SIG-M5 (cell line): ENCODE measurements at regions not wholly inside any gene's neighbourhood (a gene's known extent, or its start where the extent isn't known, plus 50 kb on each side); places are given as distances from the start of the nearest gene placed in this dataset.
"Not testable (repeated sequence)": the region's sequence is repeated elsewhere in the genome, so short reads cannot be mapped to it uniquely, and the experiment has no call there.

Experiments
- DNase-seq: peaks from one replicate; lab custom pipeline; 2025; lab: John Stamatoyannopoulos, UW

- DNase-seq, result no peak
Observed at GRCh38 chr2:116769514-116769913, 1045.0 kb upstream of the DDX18 start.

- DNase-seq, result no peak
Observed at GRCh38 chr2:116776556-116776955, 1037.9 kb upstream of the DDX18 start.

- no peak for DNase-seq
Observed at GRCh38 chr2:116787848-116788247, 1026.6 kb upstream of the DDX18 start.

- DNase-seq, result no peak
Observed at GRCh38 chr2:116802671-116803070, 1011.8 kb upstream of the DDX18 start.

- no peak for DNase-seq
Observed at GRCh38 chr2:116804901-116805300, 1009.6 kb upstream of the DDX18 start.

GRCh38 chr2:116806505-116806904 is 1008.0 kb upstream of the DDX18 start:
- DNase-seq, result not testable (repeated sequence)

GRCh38 chr2:116809109-116809508 is 1005.4 kb upstream of the DDX18 start:
- DNase-seq, result no peak

- DNase-seq, result no peak
Observed at GRCh38 chr2:116810071-116810470, 1004.4 kb upstream of the DDX18 start.

- DNase-seq, result no peak
Observed at GRCh38 chr2:116810645-116811044, 1003.8 kb upstream of the DDX18 start.

- DNase-seq, result no peak
Observed at GRCh38 chr2:116819355-116819754, 995.1 kb upstream of the DDX18 start.

- DNase-seq, result no peak
Observed at GRCh38 chr2:116820986-116821385, 993.5 kb upstream of the DDX18 start.

- DNase-seq, result not testable (repeated sequence)
Observed at GRCh38 chr2:116829543-116829942, 984.9 kb upstream of the DDX18 start.

- no peak for DNase-seq
Observed at GRCh38 chr2:116832148-116832547, 982.3 kb upstream of the DDX18 start.

GRCh38 chr2:116833052-116833451 is 981.4 kb upstream of the DDX18 start:
- DNase-seq, result no peak

GRCh38 chr2:116842164-116842563 is 972.3 kb upstream of the DDX18 start:
- DNase-seq, result no peak

- DNase-seq, result no peak
Observed at GRCh38 chr2:116859708-116860107, 954.8 kb upstream of the DDX18 start.

GRCh38 chr2:116874021-116874420 is 940.5 kb upstream of the DDX18 start:
- DNase-seq, result no peak

GRCh38 chr2:116877274-116877673 is 937.2 kb upstream of the DDX18 start:
- DNase-seq, result no peak

GRCh38 chr2:116877944-116878343 is 936.5 kb upstream of the DDX18 start:
- no peak for DNase-seq

- no peak for DNase-seq
Observed at GRCh38 chr2:116879650-116880160, 934.8 kb upstream of the DDX18 start.

- no peak for DNase-seq
Observed at GRCh38 chr2:116891191-116891590, 923.3 kb upstream of the DDX18 start.

- no peak for DNase-seq
Observed at GRCh38 chr2:116911540-116911939, 903.0 kb upstream of the DDX18 start.

GRCh38 chr2:116915673-116916072 is 898.8 kb upstream of the DDX18 start:
- no peak for DNase-seq

GRCh38 chr2:116917196-116917595 is 897.3 kb upstream of the DDX18 start:
- no peak for DNase-seq

GRCh38 chr2:116918574-116918973 is 895.9 kb upstream of the DDX18 start:
- no peak for DNase-seq
